GM10266 (cell line): ENCODE measurements at regions not wholly inside any gene's neighbourhood (a gene's known extent, or its start where the extent isn't known, plus 50 kb on each side); places are given as distances from the start of the nearest gene placed in this dataset.

ENCODE experiments used
- DNase-seq: peaks from one replicate; pipeline ENCODE4 v3.0.0; 2012; ENCODE audit errors: extremely low spot score
- CTCF ChIP-seq: IDR thresholded peaks from 2 replicates; pipeline ENCODE4 v1.5.1; 2012; ENCODE audit warnings: mild to moderate bottlenecking, low read depth; ENCODE audit not compliant: control insufficient read depth, insufficient read depth; ENCODE audit errors: missing control alignments

- no peak for TF ChIP-seq CTCF
- DNase-seq, result no peak
These were observed 351.6 kb upstream of the TMCO5A start for GRCh38 chr15:37582852-37583251.

GRCh38 chr15:37586011-37586583, 348.3 kb upstream of the TMCO5A start:
- no peak for DNase-seq
- TF ChIP-seq CTCF, result no peak

- no peak for DNase-seq
- no peak for TF ChIP-seq CTCF
These were observed 347.5 kb upstream of the TMCO5A start for GRCh38 chr15:37586976-37587375.

DNA sequence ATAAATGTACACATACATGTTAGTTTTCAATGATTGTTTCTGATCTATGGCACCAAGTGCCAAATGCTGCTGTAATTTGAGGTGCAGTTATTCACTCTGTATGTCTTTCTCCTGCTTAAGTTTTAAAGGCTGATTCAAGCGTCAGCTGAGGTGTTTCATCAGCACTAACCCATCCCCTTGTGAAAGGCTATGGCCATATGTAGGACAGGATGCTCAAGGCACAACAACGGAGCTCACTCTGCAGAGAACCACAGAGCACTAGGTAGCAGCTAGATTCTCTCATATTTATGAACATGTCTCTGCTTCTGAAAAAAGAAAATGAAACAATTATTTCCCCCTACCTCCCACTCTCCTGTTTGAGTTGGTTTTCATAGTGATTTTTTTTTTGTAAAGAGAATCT, 340.0 kb upstream of the TMCO5A start:
- TF ChIP-seq CTCF, result no peak
- no peak for DNase-seq

- DNase-seq, result no peak
- no peak for TF ChIP-seq CTCF
These were observed 338.9 kb upstream of the TMCO5A start for GRCh38 chr15:37595426-37595970.

GRCh38 chr15:37599156-37599555, 335.3 kb upstream of the TMCO5A start:
- DNase-seq, result no peak
- TF ChIP-seq CTCF, result no peak

GRCh38 chr15:37616215-37616614, 318.2 kb upstream of the TMCO5A start:
- TF ChIP-seq CTCF, result no peak

More at GRCh38 chr15:37616215-37616614, 318.2 kb upstream of the TMCO5A start:
- no peak for DNase-seq
